ENCODE measurements at regions not wholly inside any gene's neighbourhood (a gene's known extent, or its start where the extent isn't known, plus 50 kb on each side); places are given as distances from the start of the nearest gene placed in this dataset.

- DNase-seq (ENCODE audit: low spot score) = no peak
- Histone ChIP-seq H3K36me3 (no peaks in the 10 kb centered on the region), H3K27me3 (replicated peaks; ENCODE audit: insufficient read depth) (peaks cover 2% of the 10 kb centered on the region), H3K27ac (no peak overlapping the region), H3K4me1 (replicated peaks) (no peaks in the 10 kb centered on the region), H3K9me3 (no peaks in the 10 kb centered on the region), H3K4me3 (no peak overlapping the region)
- intact Hi-C loops (cut with DNase I) = no loop called here
- TF ChIP-seq POLR2A (IDR thresholded peaks at IDR 0.05) = no peak
- TF ChIP-seq POLR2AphosphoS5 (IDR thresholded peaks at IDR 0.05) = no peak
- TF ChIP-seq, protein P1, sequence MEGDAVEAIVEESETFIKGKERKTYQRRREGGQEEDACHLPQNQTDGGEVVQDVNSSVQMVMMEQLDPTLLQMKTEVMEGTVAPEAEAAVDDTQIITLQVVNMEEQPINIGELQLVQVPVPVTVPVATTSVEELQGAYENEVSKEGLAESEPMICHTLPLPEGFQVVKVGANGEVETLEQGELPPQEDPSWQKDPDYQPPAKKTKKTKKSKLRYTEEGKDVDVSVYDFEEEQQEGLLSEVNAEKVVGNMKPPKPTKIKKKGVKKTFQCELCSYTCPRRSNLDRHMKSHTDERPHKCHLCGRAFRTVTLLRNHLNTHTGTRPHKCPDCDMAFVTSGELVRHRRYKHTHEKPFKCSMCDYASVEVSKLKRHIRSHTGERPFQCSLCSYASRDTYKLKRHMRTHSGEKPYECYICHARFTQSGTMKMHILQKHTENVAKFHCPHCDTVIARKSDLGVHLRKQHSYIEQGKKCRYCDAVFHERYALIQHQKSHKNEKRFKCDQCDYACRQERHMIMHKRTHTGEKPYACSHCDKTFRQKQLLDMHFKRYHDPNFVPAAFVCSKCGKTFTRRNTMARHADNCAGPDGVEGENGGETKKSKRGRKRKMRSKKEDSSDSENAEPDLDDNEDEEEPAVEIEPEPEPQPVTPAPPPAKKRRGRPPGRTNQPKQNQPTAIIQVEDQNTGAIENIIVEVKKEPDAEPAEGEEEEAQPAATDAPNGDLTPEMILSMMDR (IDR thresholded peaks at IDR 0.05) = no peak
Observed at GRCh38 chr9:15113288-15113687, 193.7 kb downstream of the TTC39B start.

DNA sequence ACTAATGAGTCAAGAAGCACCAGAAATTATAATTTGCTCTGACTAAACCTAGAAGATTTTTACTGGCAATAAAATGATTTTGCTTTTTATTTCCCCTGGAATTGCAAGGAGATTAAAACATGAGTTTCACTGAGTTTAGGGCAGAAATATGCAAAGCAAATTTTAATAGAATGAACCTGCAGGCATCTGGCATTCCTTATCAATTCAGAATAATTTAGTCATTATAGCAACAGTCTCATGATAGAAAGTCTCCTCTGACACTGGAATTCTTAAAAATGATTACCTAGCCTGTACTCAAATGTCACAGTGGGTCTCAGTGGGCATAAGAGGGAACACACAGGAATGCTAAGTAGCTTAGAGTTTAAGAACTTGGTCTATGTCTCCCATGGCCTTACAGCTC is 195.9 kb downstream of the TTC39B start:
- peaks cover 2% of the 10 kb centered on the region for H3K27me3 ChIP-seq (replicated peaks; ENCODE audit: insufficient read depth)
- H3K4me3 ChIP-seq = no peak overlapping the region
- no peaks in the 10 kb centered on the region for H3K4me1 ChIP-seq (replicated peaks)
- H3K36me3 ChIP-seq = no peaks in the 10 kb centered on the region
- H3K27ac ChIP-seq = no peak overlapping the region
- TF ChIP-seq POLR2A (IDR thresholded peaks at IDR 0.05) (no peak), POLR2AphosphoS5 (IDR thresholded peaks at IDR 0.05) (no peak)
- TF ChIP-seq, protein P1 (IDR thresholded peaks at IDR 0.05) = no peak
- DNase-seq (ENCODE audit: low spot score) = no peak
- no peaks in the 10 kb centered on the region for H3K9me3 ChIP-seq
- intact Hi-C loops (cut with DNase I) = no loop called here

GRCh38 chr9:15104826-15105420 is 194.7 kb upstream of the FREM1 start:
- DNase-seq (ENCODE audit: low spot score) = peak; percentile 5
- WGBS = 32% methylated on average over 4 of the region's 4 CpGs
- H3K27ac ChIP-seq = no peak overlapping the region
- H3K4me1 ChIP-seq (replicated peaks) = no peaks in the 10 kb centered on the region
- H3K9me3 ChIP-seq = no peaks in the 10 kb centered on the region
- H3K27me3 ChIP-seq (replicated peaks; ENCODE audit: insufficient read depth) = no peaks in the 10 kb centered on the region
- intact Hi-C loops (cut with DNase I) = loop anchor here (10.0 kb wide), 2 partner anchors 60 to 500 kb away; no protein-coding TSS in a partner anchor
- no peaks in the 10 kb centered on the region for H3K36me3 ChIP-seq
- no peak overlapping the region for H3K4me3 ChIP-seq
- TF ChIP-seq, protein P1 (IDR thresholded peaks at IDR 0.05) = peak in 3 of 4 experiments; percentile 39 to 54 (median 46)
- no peak for TF ChIP-seq POLR2AphosphoS5 (IDR thresholded peaks at IDR 0.05)

GRCh38 chr9:15103290-15103689 is 193.1 kb upstream of the FREM1 start:
- DNase-seq (ENCODE audit: low spot score) = no peak
- no peak overlapping the region for H3K4me3 ChIP-seq
- H3K36me3 ChIP-seq = no peaks in the 10 kb centered on the region
- intact Hi-C loops (cut with DNase I) = loop anchor here (10.0 kb wide), 2 partner anchors 62 to 502 kb away; no protein-coding TSS in a partner anchor
- H3K27ac ChIP-seq = no peak overlapping the region
- no peaks in the 10 kb centered on the region for H3K27me3 ChIP-seq (replicated peaks; ENCODE audit: insufficient read depth)
- WGBS = 45% methylated on average over 3 of the region's 3 CpGs
- no peaks in the 10 kb centered on the region for H3K4me1 ChIP-seq (replicated peaks)
- H3K9me3 ChIP-seq = no peaks in the 10 kb centered on the region
- TF ChIP-seq POLR2A (IDR thresholded peaks at IDR 0.05) (no peak), POLR2AphosphoS5 (IDR thresholded peaks at IDR 0.05) (no peak)
- TF ChIP-seq, protein P1 (IDR thresholded peaks at IDR 0.05) = no peak

GRCh38 chr9:15101095-15101494 is 190.9 kb upstream of the FREM1 start:
- Histone ChIP-seq H3K9me3 (no peaks in the 10 kb centered on the region), H3K27me3 (replicated peaks; ENCODE audit: insufficient read depth) (no peaks in the 10 kb centered on the region), H3K27ac (no peak overlapping the region), H3K4me1 (replicated peaks) (no peaks in the 10 kb centered on the region), H3K36me3 (no peaks in the 10 kb centered on the region), H3K4me3 (no peak overlapping the region)
- DNase-seq (ENCODE audit: low spot score) = no peak
- TF ChIP-seq, protein P1 (IDR thresholded peaks at IDR 0.05) = no peak
- no peak for TF ChIP-seq POLR2AphosphoS5 (IDR thresholded peaks at IDR 0.05)
- no peak for TF ChIP-seq POLR2A (IDR thresholded peaks at IDR 0.05)
- intact Hi-C loops (cut with DNase I) = loop anchor here (10.0 kb wide), 2 partner anchors 64 to 504 kb away; no protein-coding TSS in a partner anchor
- 87% methylated on average over 7 of the region's 7 CpGs for WGBS

Measured in prostate gland (tissue), 2 donors.